ENCODE measurements at regions not wholly inside any gene's neighbourhood (a gene's known extent, or its start where the extent isn't known, plus 50 kb on each side); places are given as distances from the start of the nearest gene placed in this dataset.

DNA sequence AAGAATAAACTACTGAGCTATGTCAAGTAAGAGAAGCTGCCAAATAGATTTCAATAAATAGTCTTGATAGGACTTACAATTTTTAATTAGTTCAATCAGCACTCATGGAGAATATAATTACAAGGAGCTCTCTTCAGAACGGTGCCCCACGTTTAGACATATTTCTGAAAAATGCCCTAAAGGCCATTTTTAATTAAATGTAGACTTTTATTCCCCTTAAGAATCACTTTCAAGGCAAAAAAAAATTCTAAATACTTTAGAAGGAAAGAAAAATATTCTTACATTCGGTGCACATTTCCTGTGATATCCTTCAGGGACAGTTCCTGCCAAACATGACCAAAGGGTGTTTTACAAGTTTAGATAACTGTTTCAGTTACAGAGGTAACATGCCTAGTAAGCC, 202.5 kb upstream of the CDH7 start:
- no peak overlapping the region for H3K27ac ChIP-seq
- TF ChIP-seq, protein P1, sequence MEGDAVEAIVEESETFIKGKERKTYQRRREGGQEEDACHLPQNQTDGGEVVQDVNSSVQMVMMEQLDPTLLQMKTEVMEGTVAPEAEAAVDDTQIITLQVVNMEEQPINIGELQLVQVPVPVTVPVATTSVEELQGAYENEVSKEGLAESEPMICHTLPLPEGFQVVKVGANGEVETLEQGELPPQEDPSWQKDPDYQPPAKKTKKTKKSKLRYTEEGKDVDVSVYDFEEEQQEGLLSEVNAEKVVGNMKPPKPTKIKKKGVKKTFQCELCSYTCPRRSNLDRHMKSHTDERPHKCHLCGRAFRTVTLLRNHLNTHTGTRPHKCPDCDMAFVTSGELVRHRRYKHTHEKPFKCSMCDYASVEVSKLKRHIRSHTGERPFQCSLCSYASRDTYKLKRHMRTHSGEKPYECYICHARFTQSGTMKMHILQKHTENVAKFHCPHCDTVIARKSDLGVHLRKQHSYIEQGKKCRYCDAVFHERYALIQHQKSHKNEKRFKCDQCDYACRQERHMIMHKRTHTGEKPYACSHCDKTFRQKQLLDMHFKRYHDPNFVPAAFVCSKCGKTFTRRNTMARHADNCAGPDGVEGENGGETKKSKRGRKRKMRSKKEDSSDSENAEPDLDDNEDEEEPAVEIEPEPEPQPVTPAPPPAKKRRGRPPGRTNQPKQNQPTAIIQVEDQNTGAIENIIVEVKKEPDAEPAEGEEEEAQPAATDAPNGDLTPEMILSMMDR (conservative IDR thresholded peaks at IDR 0.05), result no peak

DNA sequence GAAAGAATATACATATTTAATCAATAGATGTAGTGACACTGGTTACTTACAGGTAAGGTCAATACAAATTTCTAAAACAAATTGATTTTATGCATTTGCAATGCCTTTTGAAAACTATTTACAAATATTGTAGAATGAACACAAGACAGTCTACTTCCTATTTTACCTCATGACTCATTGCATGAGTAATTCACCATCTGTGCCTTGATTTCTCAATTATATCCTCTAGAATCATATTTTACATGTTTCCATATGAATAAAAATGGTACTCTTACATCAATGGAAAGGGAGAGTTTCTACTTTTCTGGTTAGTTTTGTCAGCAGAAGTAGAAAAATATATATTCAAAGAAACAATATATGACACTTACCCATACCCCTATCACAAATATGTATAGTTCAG, 203.8 kb upstream of the CDH7 start:
- TF ChIP-seq, protein P1 (conservative IDR thresholded peaks at IDR 0.05), result no peak
- no peak overlapping the region for H3K27ac ChIP-seq

DNA sequence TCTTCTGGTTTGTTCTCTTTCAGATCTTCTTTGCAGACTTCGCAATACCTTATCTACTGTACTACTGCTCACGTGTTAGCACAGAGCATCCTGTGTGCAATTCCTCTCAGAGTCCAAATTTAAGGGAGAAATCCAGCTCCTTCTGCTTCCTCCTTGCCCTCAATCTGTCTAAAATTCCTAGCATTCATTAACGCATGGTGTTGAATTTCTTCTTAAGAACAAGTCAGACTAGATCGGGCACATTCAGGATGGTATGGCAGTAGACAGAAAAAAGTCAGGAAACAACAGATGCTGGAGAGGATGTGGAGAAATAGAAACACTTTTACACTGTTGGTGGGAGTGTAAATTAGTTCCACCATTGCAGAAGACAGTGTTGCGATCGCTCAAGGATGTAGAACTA, 206.1 kb upstream of the CDH7 start:
- H3K27ac ChIP-seq, result no peak overlapping the region
- TF ChIP-seq, protein P1 (conservative IDR thresholded peaks at IDR 0.05), result no peak

DNA sequence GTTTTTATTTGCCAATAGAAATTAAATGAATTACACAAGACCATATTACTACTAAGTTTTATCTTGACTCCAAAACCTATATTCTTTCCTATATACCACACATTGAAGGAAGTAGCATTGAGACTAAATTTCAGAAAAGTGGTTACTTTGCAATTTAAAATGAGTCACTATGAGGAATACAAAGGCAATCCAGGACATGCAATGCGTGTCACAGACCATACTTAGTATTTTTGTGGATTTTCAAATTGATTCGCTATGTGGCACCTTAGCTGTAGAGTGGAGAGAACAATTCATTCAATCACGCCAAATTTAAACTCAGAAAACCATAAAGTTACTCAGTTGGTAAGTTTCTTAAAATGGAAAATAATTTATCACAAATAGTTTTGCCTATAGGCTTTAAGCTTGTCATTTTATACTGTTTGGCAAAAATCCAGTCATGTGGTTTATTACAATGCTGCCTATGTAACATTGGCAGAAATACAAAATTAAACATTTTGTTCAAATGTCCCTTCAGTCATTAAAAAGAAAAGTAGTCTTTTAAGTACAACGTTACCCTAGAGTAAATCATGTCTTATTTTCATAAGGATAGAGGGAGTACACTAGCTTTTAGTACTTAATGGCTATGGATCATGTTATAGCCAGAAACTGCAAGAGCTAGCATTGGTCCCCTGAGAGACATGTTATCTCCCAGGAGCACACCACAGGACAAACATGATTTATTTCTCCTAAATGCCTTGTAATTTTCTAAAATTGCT, 222.8 kb upstream of the CDH7 start:
- TF ChIP-seq, protein P1 (conservative IDR thresholded peaks at IDR 0.05), result no peak
- no peak overlapping the region for H3K27ac ChIP-seq

DNA sequence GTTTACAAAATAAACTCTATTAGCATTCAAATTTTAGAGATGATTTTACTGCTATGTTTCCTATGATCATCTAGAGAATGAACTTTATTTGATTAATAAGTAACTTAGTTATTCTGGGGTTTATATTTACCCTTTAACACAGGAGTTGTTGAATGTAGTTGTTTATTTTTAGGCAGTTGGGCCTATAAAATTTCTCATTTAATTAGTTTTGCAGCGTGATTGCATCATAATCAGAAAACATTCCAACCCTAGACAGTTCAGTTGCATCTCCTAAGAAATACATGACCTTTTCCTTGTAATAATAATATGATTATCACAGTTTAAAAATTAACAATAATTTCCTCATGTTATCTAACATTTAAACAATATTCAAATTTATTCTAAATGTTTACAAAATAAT, 224.7 kb upstream of the CDH7 start:
- H3K27ac ChIP-seq, result peak overlapping the region; percentile 36; the same call in 1 of the 2 replicates
- TF ChIP-seq, protein P1 (conservative IDR thresholded peaks at IDR 0.05), result no peak

DNA sequence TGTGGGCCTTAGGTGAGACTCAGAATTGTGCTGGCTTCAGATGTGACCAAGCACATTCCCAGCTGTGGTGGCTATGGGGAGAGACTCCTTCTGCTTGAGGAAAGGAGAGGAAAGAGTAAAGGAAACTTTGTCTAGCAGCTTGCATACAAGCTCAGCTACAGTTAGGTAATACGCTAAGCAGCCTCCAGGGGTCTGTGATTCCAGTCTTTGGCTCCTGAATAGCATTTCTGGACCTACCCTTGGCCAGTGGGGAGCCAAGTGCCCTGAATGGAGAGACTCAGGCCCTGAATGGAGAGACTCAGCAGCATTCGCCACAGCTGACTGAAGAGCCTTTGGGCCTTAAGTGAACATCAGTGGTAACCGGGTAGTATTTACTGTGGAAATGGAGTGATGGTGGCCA, 227.4 kb upstream of the CDH7 start:
- TF ChIP-seq, protein P1 (conservative IDR thresholded peaks at IDR 0.05), result no peak
- H3K27ac ChIP-seq, result no peak overlapping the region

DNA sequence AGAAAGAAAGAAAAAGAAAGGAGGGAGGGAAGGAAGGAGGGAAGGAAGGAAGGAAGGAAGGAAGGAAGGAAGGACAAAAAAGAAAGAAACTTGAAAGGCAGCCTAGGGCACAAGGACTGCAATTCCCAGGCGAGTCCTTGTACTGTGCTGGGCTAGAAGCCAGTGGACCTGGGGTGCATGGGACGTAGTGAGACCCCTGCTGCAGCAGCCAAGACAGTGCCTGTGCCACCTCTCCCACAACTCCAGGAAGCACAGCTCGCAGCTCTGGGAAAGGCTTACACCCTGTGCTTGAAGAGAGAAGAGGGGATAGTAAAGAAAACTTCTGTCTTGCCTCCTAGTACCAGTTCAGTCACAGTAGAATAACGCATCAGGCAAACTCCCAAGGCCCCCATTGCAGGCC, 227.9 kb upstream of the CDH7 start:
- TF ChIP-seq, protein P1 (conservative IDR thresholded peaks at IDR 0.05), result no peak
- no peak overlapping the region for H3K27ac ChIP-seq

Measured in VCaP (cell line).